NOMO-1 treated with dmso at 0.1 percent for 144 hours (cell line): ENCODE measurements at regions not wholly inside any gene's neighbourhood (a gene's known extent, or its start where the extent isn't known, plus 50 kb on each side); places are given as distances from the start of the nearest gene placed in this dataset.
"Not testable (repeated sequence)": the region's sequence is repeated elsewhere in the genome, so short reads cannot be mapped to it uniquely, and the experiment has no call there.

Source experiments
- DNase-seq: peaks from one replicate; lab custom pipeline; 2025; ENCODE audit not compliant: unreplicated experiment; lab: John Stamatoyannopoulos, UW

DNA sequence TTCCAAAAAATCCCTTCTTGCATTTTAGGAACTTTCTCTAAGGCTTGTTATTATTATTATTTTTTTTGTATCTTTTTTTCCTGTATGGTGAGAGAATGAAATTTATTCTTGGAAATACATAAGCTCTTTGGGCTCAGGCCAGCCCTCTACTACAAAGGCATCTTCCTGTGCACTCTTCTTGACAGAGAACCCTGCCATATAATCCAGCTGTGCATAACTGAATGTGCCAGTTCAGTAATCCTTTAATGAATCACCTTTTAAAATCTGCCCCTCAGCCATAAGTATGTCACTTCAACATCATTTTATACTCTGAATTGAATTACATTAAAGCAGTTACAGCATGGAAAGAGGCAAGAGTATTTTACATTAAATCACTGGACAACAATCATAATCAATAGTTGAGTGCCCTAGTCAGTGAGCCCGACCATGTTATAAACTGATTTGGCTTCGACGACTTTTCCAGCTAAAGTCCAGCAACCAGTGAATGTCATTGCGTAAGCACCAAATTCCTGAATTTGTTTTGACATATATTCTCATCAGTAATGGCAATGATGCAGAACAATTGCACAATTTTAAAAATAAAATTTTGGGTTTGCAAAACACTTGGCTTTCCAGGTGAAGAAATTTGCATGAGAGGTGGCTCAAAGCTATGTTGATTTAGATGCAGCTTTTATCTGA is 59.2 kb upstream of the KCNK2 start:
- DNase-seq: no peak

DNA sequence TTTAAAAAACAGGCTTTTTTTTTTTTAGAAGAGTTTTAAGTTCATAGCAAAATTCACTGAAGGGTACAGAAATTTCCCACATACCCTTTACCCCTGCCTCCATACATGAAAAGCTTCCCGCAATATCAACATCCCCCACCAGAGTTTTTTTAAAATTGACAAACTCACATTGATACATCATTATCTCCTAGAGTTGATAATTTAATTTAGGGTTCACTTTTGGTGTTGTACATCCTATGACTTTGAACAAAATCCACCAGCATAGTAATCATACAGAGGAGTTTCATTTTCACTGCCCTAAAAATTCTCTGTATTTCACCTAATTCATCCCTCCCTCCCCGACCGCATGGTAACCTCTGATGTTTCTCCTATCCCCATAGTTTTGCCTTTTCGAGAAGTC is 53.6 kb upstream of the KCNK2 start:
- no peak for DNase-seq

DNA sequence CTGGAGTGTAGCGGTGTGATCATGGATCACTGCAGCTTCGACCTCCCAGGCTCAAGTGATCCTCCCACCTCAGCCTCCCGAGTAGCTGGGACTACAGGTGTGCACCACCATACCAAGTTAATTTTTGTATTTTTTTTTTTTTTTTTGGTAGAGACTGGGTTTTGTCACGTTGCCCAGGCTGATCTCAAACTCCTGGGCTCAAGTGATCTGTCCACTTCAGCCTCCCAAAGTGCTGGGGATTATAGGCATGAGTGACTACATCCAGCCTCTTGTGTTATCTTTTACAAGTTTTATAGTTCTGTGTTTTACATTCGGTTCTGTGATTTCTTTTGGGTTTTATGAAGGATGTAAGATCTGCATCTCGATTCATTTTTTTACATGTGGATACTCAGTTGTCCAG is 52.0 kb upstream of the KCNK2 start:
- not testable (repeated sequence) for DNase-seq

DNA sequence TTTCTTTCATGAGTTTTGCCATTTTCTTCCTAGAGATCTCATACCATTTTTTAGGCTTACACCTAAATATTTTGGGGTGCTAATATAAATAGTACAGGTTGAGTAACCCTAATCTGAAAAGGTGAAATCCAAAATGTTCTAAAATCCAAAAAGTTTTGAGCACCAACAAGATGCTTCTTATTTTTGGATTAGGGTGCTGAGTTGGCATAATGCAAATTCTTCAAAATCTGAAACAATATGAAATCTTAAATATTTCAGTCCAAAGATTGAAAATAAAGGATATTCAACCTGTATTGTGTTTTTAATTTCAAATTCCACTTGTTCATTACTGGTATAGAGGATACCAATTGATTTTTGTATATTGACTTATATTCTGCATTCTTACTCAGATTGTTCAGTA is 51.1 kb upstream of the KCNK2 start:
- no peak for DNase-seq
